ENCODE measurements at regions not wholly inside any gene's neighbourhood (a gene's known extent, or its start where the extent isn't known, plus 50 kb on each side); places are given as distances from the start of the nearest gene placed in this dataset.
"Not testable (repeated sequence)": the region's sequence is repeated elsewhere in the genome, so short reads cannot be mapped to it uniquely, and the experiment has no call there.

GRCh38 chr2:90250350-90250749 is 1558.9 kb downstream of the RPIA start:
- TF ChIP-seq EZH2 (IDR thresholded peaks at IDR 0.05; ENCODE audit: insufficient read depth, low read length); CTCF (IDR thresholded peaks at IDR 0.05; ENCODE audit: insufficient read depth, low read depth, low read length): not testable (repeated sequence)
